HEK293 (cell line): ENCODE measurements at regions not wholly inside any gene's neighbourhood (a gene's known extent, or its start where the extent isn't known, plus 50 kb on each side); places are given as distances from the start of the nearest gene placed in this dataset.

ENCODE experiments used
- CTCF ChIA-PET: fragments of 350-600 bp; formaldehyde crosslinking; extraction: SDS; loops from one replicate; lab custom pipeline; 2021; ENCODE audit warnings: antibody characterized with exemption; lab: Yijun Ruan, JAX
- POLR2A ChIA-PET: fragments of 300-600 bp; formaldehyde crosslinking; extraction: SDS; loops from one replicate; lab custom pipeline; 2020; ENCODE audit warnings: antibody characterized with exemption, inconsistent platforms; lab: Yijun Ruan, JAX
- H3K27ac ChIP-seq: fragments of 200-500 bp; sonication (Bioruptor generic); 2 replicates; pipeline ENCODE4 v1.5.1; 2014; ENCODE audit warnings: low read depth, low read length, control low read depth, inconsistent platforms; ENCODE audit errors: extremely low read depth
- H3K36me3 ChIP-seq, 2 experiments: fragments of 200-500 bp in 1 of 2; sonication (Bioruptor generic) in 1 of 2; 1 replicate in 1 of 2; 2 replicates in 1 of 2; pipeline ENCODE4 v1.5.1; 2014 to 2017; ENCODE audit warnings: inconsistent platforms in 2 of 2, low read length in 2 of 2; ENCODE audit not compliant: control insufficient read depth in 2 of 2, insufficient read depth in 1 of 2
- H3K4me1 ChIP-seq: fragments of 200-500 bp; sonication (Bioruptor generic); 2 replicates; pipeline ENCODE4 v1.5.1; 2014; ENCODE audit warnings: mild to moderate bottlenecking, low read length, inconsistent platforms; ENCODE audit not compliant: control insufficient read depth, insufficient read depth
- H3K4me3 ChIP-seq: 2 replicates; pipeline ENCODE4 v1.5.1; 2011; ENCODE audit warnings: low read depth, mild to moderate bottlenecking, control low read depth, low read length, moderate library complexity
- H3K9me3 ChIP-seq: fragments of 200-500 bp; sonication (Bioruptor generic); 2 replicates; pipeline ENCODE4 v1.5.1; 2014; ENCODE audit warnings: low read depth, low read length, inconsistent platforms; ENCODE audit not compliant: control insufficient read depth, insufficient read depth
- AEBP2 ChIP-seq: fragments of 450-650 bp; formaldehyde crosslinking; IDR thresholded peaks from 2 replicates; pipeline ENCODE4 v1.5.1; 2016; ENCODE audit warnings: missing biosample characterization, missing genetic modification characterization, borderline replicate concordance
- FEZF1 ChIP-seq: fragments of 450-650 bp; formaldehyde crosslinking; IDR thresholded peaks from 2 replicates; pipeline ENCODE4 v1.5.1; 2016; ENCODE audit warnings: missing biosample characterization, missing genetic modification characterization
- OVOL3 ChIP-seq: fragments of 450-650 bp; formaldehyde crosslinking; IDR thresholded peaks from 2 replicates; pipeline ENCODE4 v1.5.1; 2016; ENCODE audit warnings: missing biosample characterization, missing genetic modification characterization
- REPIN1 ChIP-seq: fragments of 450-650 bp; formaldehyde crosslinking; IDR thresholded peaks from 2 replicates; pipeline ENCODE4 v1.5.1; 2017; ENCODE audit warnings: missing biosample characterization, missing genetic modification characterization, low read depth
- ZNF146 ChIP-seq: fragments of 450-650 bp; formaldehyde crosslinking; IDR thresholded peaks from 2 replicates; pipeline ENCODE4 v1.5.1; 2016; ENCODE audit warnings: missing biosample characterization, missing genetic modification characterization
- ZNF16 ChIP-seq: fragments of 450-650 bp; formaldehyde crosslinking; IDR thresholded peaks from 2 replicates; pipeline ENCODE4 v1.5.1; 2016; ENCODE audit warnings: low read depth, missing biosample characterization, missing genetic modification characterization
- ZNF324 ChIP-seq: fragments of 450-650 bp; formaldehyde crosslinking; IDR thresholded peaks from 2 replicates; pipeline ENCODE4 v1.5.1; 2016; ENCODE audit warnings: missing biosample characterization, missing genetic modification characterization
- ZNF585B ChIP-seq: fragments of 450-650 bp; formaldehyde crosslinking; IDR thresholded peaks from 2 replicates; pipeline ENCODE4 v1.5.1; 2016; ENCODE audit warnings: missing biosample characterization, missing genetic modification characterization
- ZNF623 ChIP-seq: fragments of 450-650 bp; formaldehyde crosslinking; IDR thresholded peaks from 2 replicates; pipeline ENCODE4 v1.5.1; 2016; ENCODE audit warnings: missing biosample characterization, missing genetic modification characterization
- ZNF768 ChIP-seq: fragments of 450-650 bp; formaldehyde crosslinking; IDR thresholded peaks from 2 replicates; pipeline ENCODE4 v1.5.1; 2018; ENCODE audit warnings: missing biosample characterization, mild to moderate bottlenecking, missing genetic modification characterization
- TF ChIP-seq, protein P1 (sequence below): fragments of 450-650 bp; formaldehyde crosslinking; IDR thresholded peaks from 2 replicates; pipeline ENCODE4 v1.5.1; 2016; ENCODE audit warnings: missing biosample characterization, missing genetic modification characterization
- TF ChIP-seq, protein P2 (sequence below): fragments of 450-650 bp; formaldehyde crosslinking; IDR thresholded peaks from 2 replicates; pipeline ENCODE4 v1.5.1; 2016; ENCODE audit warnings: missing biosample characterization, missing genetic modification characterization

DNA sequence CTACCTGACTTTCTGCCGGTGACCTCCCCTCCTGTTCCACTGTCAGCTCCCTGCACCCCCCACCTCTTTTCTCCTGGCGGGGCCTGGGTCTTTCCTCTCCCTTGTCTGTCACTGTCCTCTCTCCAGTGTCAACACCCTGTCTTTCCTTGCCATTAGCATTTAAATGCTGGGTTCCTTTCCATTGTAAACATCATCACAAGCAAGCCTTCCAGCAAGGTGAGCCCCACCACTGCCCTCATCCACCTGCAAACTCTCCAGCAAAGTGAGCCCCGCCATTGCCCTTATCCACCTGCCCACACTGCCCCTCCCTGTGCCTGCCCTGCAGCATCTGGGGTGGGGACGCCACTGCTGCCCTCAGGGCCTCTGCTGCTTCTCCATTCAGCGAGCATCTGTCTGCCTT, 195.0 kb downstream of the ENGASE start:
- Histone ChIP-seq H3K36me3 (no peaks in the 10 kb centered on the region), H3K9me3 (no peaks in the 10 kb centered on the region), H3K27ac (no peak overlapping the region), H3K4me1 (no peaks in the 10 kb centered on the region), H3K4me3 (no peak overlapping the region)
- no peak for TF ChIP-seq ZNF623
- POLR2A ChIA-PET = no interaction called here
- CTCF ChIA-PET = no interaction called here

GRCh38 chr17:79263191-79263590, 188.6 kb downstream of the ENGASE start:
- CTCF ChIA-PET = no interaction called here

DNA sequence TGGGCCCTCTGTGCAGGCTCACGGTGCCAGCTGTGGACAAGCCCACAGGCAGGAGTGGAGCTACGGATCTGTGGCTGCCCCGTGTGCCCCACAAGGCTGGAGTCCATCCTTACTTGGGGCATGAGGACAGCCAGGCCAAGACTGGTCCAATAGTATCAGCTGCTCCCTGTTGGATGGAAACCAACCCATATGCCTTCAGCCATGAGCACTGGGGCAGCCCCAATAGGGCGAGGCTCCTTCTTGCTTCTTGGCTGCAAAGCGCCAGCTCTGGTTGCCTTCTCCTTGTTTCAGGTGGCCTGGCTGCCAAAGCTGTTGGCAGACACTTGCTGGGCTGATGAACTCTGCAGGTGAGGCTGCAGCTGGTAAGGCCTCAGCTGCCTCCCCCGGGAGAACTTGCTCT, 188.0 kb downstream of the ENGASE start:
- Histone ChIP-seq H3K27ac (no peak overlapping the region), H3K36me3 (no peaks in the 10 kb centered on the region)
- CTCF ChIA-PET = no interaction called here
- TF ChIP-seq, protein P1, sequence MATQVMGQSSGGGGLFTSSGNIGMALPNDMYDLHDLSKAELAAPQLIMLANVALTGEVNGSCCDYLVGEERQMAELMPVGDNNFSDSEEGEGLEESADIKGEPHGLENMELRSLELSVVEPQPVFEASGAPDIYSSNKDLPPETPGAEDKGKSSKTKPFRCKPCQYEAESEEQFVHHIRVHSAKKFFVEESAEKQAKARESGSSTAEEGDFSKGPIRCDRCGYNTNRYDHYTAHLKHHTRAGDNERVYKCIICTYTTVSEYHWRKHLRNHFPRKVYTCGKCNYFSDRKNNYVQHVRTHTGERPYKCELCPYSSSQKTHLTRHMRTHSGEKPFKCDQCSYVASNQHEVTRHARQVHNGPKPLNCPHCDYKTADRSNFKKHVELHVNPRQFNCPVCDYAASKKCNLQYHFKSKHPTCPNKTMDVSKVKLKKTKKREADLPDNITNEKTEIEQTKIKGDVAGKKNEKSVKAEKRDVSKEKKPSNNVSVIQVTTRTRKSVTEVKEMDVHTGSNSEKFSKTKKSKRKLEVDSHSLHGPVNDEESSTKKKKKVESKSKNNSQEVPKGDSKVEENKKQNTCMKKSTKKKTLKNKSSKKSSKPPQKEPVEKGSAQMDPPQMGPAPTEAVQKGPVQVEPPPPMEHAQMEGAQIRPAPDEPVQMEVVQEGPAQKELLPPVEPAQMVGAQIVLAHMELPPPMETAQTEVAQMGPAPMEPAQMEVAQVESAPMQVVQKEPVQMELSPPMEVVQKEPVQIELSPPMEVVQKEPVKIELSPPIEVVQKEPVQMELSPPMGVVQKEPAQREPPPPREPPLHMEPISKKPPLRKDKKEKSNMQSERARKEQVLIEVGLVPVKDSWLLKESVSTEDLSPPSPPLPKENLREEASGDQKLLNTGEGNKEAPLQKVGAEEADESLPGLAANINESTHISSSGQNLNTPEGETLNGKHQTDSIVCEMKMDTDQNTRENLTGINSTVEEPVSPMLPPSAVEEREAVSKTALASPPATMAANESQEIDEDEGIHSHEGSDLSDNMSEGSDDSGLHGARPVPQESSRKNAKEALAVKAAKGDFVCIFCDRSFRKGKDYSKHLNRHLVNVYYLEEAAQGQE (tag by site-specific recombination) = no peak
- no peak for TF ChIP-seq ZNF324
- TF ChIP-seq ZNF768 (tag by site-specific recombination) = no peak
- TF ChIP-seq ZNF146 (tag by site-specific recombination) = no peak
- no peak for TF ChIP-seq ZNF585B (tag by site-specific recombination)
- TF ChIP-seq, protein P2, sequence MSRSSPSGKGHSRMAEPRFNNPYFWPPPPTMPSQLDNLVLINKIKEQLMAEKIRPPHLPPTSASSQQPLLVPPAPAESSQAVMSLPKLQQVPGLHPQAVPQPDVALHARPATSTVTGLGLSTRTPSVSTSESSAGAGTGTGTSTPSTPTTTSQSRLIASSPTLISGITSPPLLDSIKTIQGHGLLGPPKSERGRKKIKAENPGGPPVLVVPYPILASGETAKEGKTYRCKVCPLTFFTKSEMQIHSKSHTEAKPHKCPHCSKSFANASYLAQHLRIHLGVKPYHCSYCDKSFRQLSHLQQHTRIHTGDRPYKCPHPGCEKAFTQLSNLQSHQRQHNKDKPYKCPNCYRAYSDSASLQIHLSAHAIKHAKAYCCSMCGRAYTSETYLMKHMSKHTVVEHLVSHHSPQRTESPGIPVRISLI (tag by site-specific recombination) = no peak
- TF ChIP-seq REPIN1 (tag by site-specific recombination) = no peak
- no peak for TF ChIP-seq FEZF1 (tag by site-specific recombination)
- TF ChIP-seq, all 188 proteins: peak for 0
- Histone ChIP-seq H3K9me3 (no peaks in the 10 kb centered on the region), H3K4me1 (no peaks in the 10 kb centered on the region), H3K4me3 (no peak overlapping the region)
- POLR2A ChIA-PET = no interaction called here

More at GRCh38 chr17:79263191-79263590, 188.6 kb downstream of the ENGASE start:
- H3K27ac ChIP-seq = no peak overlapping the region
- H3K9me3 ChIP-seq = no peaks in the 10 kb centered on the region
- H3K4me3 ChIP-seq = no peak overlapping the region
- H3K4me1 ChIP-seq = no peaks in the 10 kb centered on the region
- H3K36me3 ChIP-seq = no peaks in the 10 kb centered on the region
- TF ChIP-seq ZNF16 (tag by site-specific recombination) (no peak), OVOL3 (tag by site-specific recombination) (no peak), AEBP2 (tag by site-specific recombination) (no peak)
- TF ChIP-seq, all 188 proteins: peak for 0
- POLR2A ChIA-PET = no interaction called here
